C4-2B (cell line): ENCODE measurements at regions not wholly inside any gene's neighbourhood (a gene's known extent, or its start where the extent isn't known, plus 50 kb on each side); places are given as distances from the start of the nearest gene placed in this dataset.

ENCODE experiments used
- H3K27ac ChIP-seq: fragments of 450-650 bp; 2 replicates; pipeline ENCODE4 v1.5.1; 2017
- CTCF ChIP-seq: fragments of 450-650 bp; conservative IDR thresholded peaks from 2 replicates; pipeline ENCODE4 v1.5.1; 2017; ENCODE audit warnings: mild to moderate bottlenecking
- ZFX ChIP-seq: fragments of 450-650 bp; IDR thresholded peaks from 2 replicates; pipeline ENCODE4 v1.6.1; 2017

- no peak overlapping the region for H3K27ac ChIP-seq
- TF ChIP-seq ZFX (no peak), CTCF (no peak)
Observed at GRCh38 chr7:22657479-22657878, 69.5 kb upstream of the IL6 start.

GRCh38 chr7:22655781-22656180 is 71.2 kb upstream of the IL6 start:
- TF ChIP-seq ZFX (no peak), CTCF (no peak)
- H3K27ac ChIP-seq = no peak overlapping the region

- no peak for TF ChIP-seq ZFX
- TF ChIP-seq CTCF = no peak
- H3K27ac ChIP-seq = no peak overlapping the region
Observed at GRCh38 chr7:22654831-22655230, 72.2 kb upstream of the IL6 start.

- TF ChIP-seq ZFX (no peak), CTCF (no peak)
- no peak overlapping the region for H3K27ac ChIP-seq
Observed at GRCh38 chr7:22653951-22654350, 73.0 kb upstream of the IL6 start.

- no peak overlapping the region for H3K27ac ChIP-seq
- no peak for TF ChIP-seq ZFX
Observed at GRCh38 chr7:22651534-22652243, 75.3 kb upstream of the IL6 start.

- no peak for TF ChIP-seq ZFX
- no peak for TF ChIP-seq CTCF
- no peak overlapping the region for H3K27ac ChIP-seq
Observed at GRCh38 chr7:22651036-22651435, 76.0 kb upstream of the IL6 start.

GRCh38 chr7:22649686-22650085 is 77.3 kb upstream of the IL6 start:
- H3K27ac ChIP-seq = no peak overlapping the region
- TF ChIP-seq ZFX (no peak), CTCF (no peak)
